ENCODE measurements at regions not wholly inside any gene's neighbourhood (a gene's known extent, or its start where the extent isn't known, plus 50 kb on each side); places are given as distances from the start of the nearest gene placed in this dataset.

GRCh38 chr10:57102236-57102635 is 741.2 kb upstream of the ZWINT start:
- Histone ChIP-seq H3K27me3 (replicated peaks; ENCODE audit: insufficient read depth, low read depth, low read length, poor library complexity) (no peaks in the 10 kb centered on the region), H3K9me3 (ENCODE audit: low read depth, low read length, poor library complexity, severe bottlenecking) (peaks cover 22% of the 10 kb centered on the region), H3K36me3 (ENCODE audit: insufficient read depth, low read length, poor library complexity, severe bottlenecking) (no peaks in the 10 kb centered on the region), H3K27ac (ENCODE audit: low read depth, low read length, poor library complexity, severe bottlenecking) (no peak overlapping the region), H3K4me1 (ENCODE audit: insufficient read depth, low read length, poor library complexity, severe bottlenecking) (no peaks in the 10 kb centered on the region), H3K4me3 (ENCODE audit: low read depth, low read length, poor library complexity, severe bottlenecking) (no peak overlapping the region)
- TF ChIP-seq EZH2 (IDR thresholded peaks at IDR 0.05; ENCODE audit: borderline replicate concordance, low read depth, low read length, poor library complexity, severe bottlenecking) (no peak), CTCF (conservative IDR thresholded peaks at IDR 0.05; ENCODE audit: low read depth, low read length) (no peak)
- ChIA-PET CTCF (no interaction called here), POLR2A (ENCODE audit: low non-redundant PET) (no interaction called here)
- no peak for DNase-seq (ENCODE audit: low spot score)
- intact Hi-C loops (cut with micrococcal nuclease; ENCODE audit: unreplicated experiment), result no loop called here
- no TSS peak for BruUV-seq (replicated peaks)

GRCh38 chr10:57098146-57098545 is 737.1 kb upstream of the ZWINT start:
- DNase-seq (ENCODE audit: low spot score), result no peak
- no peaks in the 10 kb centered on the region for H3K36me3 ChIP-seq (ENCODE audit: insufficient read depth, low read length, poor library complexity, severe bottlenecking)
- no TSS peak for BruUV-seq (replicated peaks)
- peaks cover 31% of the 10 kb centered on the region for H3K9me3 ChIP-seq (ENCODE audit: low read depth, low read length, poor library complexity, severe bottlenecking)
- no peaks in the 10 kb centered on the region for H3K4me1 ChIP-seq (ENCODE audit: insufficient read depth, low read length, poor library complexity, severe bottlenecking)
- TF ChIP-seq EZH2 (IDR thresholded peaks at IDR 0.05; ENCODE audit: borderline replicate concordance, low read depth, low read length, poor library complexity, severe bottlenecking) (no peak), CTCF (conservative IDR thresholded peaks at IDR 0.05; ENCODE audit: low read depth, low read length) (no peak)
- intact Hi-C loops (cut with micrococcal nuclease; ENCODE audit: unreplicated experiment), result no loop called here
- H3K27me3 ChIP-seq (replicated peaks; ENCODE audit: insufficient read depth, low read depth, low read length, poor library complexity), result no peaks in the 10 kb centered on the region
- no peak overlapping the region for H3K4me3 ChIP-seq (ENCODE audit: low read depth, low read length, poor library complexity, severe bottlenecking)
- ChIA-PET POLR2A (ENCODE audit: low non-redundant PET) (no interaction called here), CTCF (no interaction called here)
- no peak overlapping the region for H3K27ac ChIP-seq (ENCODE audit: low read depth, low read length, poor library complexity, severe bottlenecking)

- TF ChIP-seq CTCF (conservative IDR thresholded peaks at IDR 0.05; ENCODE audit: low read depth, low read length), result no peak
- Histone ChIP-seq H3K27me3 (replicated peaks; ENCODE audit: insufficient read depth, low read depth, low read length, poor library complexity) (no peaks in the 10 kb centered on the region), H3K36me3 (ENCODE audit: insufficient read depth, low read length, poor library complexity, severe bottlenecking) (no peaks in the 10 kb centered on the region), H3K9me3 (ENCODE audit: low read depth, low read length, poor library complexity, severe bottlenecking) (peaks cover 28% of the 10 kb centered on the region), H3K27ac (ENCODE audit: low read depth, low read length, poor library complexity, severe bottlenecking) (no peak overlapping the region), H3K4me1 (ENCODE audit: insufficient read depth, low read length, poor library complexity, severe bottlenecking) (no peaks in the 10 kb centered on the region), H3K4me3 (ENCODE audit: low read depth, low read length, poor library complexity, severe bottlenecking) (no peak overlapping the region)
- CTCF ChIA-PET, result no interaction called here
- POLR2A ChIA-PET (ENCODE audit: low non-redundant PET), result no interaction called here
- DNase-seq (ENCODE audit: low spot score), result no peak
- intact Hi-C loops (cut with micrococcal nuclease; ENCODE audit: unreplicated experiment), result no loop called here
- no TSS peak for BruUV-seq (replicated peaks)
Observed at GRCh38 chr10:57096044-57096443, 735.0 kb upstream of the ZWINT start.
